Glomerular endothelial cell (primary cell): ENCODE measurements at regions not wholly inside any gene's neighbourhood (a gene's known extent, or its start where the extent isn't known, plus 50 kb on each side); places are given as distances from the start of the nearest gene placed in this dataset.
"Not testable (repeated sequence)": the region's sequence is repeated elsewhere in the genome, so short reads cannot be mapped to it uniquely, and the experiment has no call there.

Experiments
- DNase-seq: peaks from one replicate; pipeline ENCODE4 v3.0.0-alpha.2; 2011; ENCODE audit warnings: low read depth, low spot score; ENCODE audit errors: extremely low read depth

DNA sequence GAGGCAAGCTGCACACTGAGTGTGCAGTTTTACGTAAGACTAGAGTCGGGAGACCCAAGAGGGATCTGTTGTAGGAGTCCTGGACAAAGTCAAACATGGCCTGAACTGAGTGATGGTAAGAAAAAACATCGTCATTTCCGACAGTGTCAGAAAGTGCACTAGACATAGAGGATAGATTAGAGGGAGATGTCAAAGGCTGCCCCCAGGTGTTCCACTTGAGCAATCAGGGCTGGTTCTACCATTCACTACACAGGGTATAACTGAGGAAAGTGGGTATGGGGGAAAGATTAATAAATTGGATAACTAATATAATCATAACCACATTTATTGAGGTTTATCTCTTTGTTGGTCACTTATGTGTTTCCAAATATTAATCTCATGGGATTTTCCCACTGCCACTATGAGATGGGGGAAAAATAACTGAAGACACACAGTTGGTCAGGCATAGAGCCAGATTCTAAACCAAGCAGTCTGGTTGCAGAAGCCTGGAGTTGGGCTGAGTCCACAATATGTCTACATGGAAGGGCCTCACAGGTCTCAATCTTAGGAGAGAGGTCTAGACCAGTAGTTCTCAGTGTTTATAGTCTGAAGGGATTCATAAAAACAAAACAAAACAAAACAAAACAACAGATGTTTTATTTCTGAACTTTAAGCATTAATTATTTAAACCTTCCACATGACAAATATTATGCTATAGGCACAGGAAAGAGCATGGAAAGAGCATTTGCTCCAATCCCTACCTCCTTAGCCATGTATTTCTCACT is 766.5 kb downstream of the NTRK3 start:
- no peak for DNase-seq

DNA sequence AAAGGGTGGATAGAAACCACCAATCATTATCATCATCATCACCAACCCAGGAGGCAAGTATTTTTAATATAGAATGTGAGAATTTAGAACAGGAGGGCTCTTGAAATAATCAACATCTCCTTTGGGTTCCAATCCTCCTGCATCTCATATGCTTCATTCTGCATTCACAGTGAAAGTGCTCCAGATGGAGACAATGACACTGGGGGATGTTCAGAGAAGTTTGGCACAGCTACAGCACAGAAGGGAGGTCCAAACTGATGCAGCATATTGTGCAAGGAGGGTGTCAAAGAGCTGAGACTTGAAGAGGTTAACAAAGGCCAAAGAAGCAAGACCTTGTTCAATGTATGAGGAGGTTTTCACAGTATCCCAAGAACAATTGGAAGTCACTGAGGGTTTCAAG is 767.1 kb downstream of the NTRK3 start:
- DNase-seq: no peak

DNA sequence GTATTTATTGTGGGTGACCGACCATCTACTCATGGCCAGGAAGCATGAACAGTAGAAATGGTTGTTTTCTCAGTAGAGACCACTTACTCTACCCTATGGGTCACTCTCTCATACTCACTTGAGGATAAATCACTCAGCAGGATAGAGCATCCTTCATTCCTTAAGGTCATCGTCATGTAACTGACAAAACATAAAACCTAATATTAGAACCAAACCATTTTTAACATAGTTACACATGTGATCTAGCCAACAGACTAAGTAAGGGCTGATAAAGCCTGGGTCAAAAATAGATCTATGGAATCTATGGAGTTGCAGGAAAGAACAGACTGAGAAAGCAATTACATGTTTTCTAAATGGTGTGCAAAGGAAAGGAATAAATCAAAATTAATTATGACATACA is 769.1 kb downstream of the NTRK3 start:
- DNase-seq: no peak

DNA sequence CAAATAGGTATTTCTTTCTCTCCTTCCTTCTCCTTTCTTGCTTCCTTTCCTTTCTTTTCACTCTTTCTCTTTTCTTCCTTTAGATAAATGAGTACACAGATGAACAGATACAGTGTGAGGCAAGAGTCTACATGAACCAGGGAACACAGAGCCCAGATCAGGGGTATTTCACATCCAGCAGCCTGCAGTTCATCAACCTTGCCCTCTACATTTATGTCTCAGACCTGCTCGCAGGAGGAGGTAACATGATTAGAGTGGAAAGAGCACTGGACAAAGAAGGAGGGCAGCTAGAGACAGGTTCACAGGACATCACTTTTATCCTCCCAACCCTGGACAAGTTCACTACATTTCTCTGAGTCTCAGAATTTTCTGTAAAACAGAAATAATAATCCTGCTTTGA is 773.1 kb downstream of the NTRK3 start:
- no peak for DNase-seq

DNA sequence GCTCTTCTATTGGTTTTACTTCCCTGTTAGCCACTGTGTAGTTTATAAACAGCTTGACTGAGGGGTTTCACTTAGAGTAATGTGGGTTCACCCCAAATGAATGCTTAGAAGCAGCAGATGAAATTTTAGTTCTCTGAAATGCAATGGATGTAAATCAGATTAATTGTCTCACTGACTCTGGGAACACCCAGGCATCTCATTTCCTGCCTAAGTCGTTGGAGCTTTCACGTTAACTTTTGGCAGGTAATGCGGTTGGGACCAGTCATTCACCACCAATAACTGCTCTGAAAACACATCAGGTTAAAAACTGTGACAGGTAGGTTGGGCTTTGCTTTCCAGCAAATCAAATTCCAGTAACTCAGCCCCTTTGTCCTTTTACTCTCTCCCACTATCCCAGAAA is 775.4 kb downstream of the NTRK3 start:
- DNase-seq: no peak

DNA sequence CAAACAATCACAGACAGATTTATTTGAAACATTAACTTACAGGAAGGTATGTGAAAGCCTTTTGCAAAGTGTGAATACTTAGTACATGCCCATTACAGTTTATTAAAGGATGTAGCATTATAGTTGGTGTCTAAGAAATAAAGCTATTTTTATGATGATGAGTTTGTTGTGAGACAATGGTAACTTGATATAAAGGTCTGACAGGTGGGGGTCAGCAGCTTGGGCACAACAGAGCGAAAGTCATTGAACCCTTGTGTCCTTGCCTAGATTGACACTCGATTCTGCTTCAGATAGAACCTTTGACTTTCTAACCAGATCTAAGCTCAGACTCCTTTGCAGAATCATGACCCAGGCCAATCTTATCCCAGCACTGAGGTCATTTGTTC is 777.9 kb downstream of the NTRK3 start:
- no peak for DNase-seq

DNA sequence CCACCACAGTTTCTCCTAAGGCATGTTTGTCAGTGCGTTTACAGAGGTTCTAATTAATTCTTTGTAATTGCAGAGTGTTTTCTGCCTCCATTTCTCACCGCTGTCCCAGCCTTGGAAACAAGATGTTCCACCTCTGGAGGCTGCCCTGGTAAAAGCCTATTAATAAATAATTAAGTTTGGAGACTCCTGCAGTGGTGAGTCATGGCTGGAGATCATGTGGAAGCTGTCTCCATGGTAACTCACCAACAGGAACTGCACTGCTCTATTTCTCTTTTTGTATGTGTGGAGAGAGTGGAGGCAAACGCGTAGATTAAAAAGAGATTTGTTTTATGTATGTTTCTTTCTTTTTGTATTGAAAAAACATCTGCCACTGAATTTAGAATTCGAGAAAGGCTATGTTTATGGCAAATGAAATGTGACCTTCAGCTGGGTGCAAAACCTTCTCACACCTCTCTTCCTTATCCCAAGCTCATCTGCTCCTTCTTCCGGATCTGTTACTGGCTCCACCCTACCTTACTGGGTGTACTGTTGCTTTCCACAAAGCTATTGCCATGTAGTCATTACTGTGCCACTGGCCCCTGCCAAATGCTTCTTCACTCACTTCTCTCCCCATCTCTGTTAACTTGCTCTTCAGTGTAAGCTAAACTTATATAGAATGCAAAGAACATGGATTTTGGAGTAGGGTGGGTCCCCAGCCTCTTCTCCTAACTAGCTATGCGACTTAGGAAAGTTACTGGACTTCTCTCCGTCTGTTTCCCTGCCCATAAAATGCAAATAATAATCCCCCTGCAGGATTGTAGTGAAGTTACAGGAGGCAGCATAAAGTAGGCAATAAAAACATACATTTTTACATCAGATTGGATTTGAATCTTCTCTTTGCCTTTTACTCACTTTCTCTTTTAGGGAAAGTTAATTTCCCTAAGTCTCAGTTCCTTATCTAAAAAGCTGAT is 778.5 kb downstream of the NTRK3 start:
- DNase-seq: no peak

DNA sequence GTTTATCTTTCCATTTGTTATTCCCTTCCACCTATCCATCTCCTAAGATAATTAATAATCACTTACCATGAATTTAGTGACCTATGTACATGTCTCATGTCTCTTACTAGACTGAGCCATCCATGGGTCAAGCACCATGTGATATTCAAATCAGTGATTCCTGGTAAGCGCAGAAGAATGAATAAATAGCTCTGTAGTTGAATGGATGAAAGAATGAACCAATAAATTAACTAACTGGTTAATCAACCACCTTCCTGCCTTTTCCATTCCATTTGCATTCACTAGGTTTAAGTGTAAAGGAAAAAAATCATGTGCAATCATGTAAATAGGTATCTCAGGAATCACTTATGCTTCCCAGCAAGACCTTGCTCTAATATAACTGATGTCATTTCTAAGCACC is 779.5 kb downstream of the NTRK3 start:
- no peak for DNase-seq

DNA sequence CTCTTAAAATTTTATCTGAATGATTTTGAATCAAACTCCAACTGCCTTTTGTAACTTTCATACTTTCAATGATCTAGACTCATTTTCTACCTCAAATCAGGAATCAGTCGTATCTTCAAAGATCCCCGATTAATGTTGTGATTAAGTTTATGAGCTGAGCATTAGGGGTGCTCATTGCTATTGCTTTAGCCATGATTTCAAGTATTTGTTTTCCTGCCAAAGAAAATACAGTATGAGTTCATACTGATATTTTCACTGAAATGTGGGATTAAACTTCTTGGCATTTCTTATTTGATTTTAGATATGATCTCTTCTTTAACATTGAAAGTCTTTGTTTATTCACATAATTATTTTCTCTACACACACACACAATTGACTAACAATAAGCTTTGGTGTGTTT is 785.6 kb downstream of the NTRK3 start:
- no peak for DNase-seq

DNA sequence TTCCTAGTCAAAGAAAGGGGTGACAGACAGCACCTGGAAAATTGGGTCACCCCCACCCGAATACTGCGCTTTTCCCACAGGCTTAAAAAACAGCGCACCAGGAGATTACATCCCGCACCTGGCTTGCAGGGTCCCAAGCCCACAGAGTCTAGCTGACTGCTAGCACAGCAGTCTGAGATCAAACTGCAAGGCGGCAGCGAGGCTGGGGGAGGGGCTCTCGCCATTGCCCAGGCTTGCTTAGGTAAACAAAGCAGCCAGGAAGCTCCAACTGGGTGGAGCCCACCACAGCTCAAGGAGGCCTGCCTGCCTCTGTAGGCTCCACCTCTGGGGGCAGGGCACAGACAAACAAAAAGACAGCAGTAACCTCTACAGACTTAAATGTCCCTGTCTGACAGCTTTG is 792.6 kb downstream of the NTRK3 start:
- not testable (repeated sequence) for DNase-seq

DNA sequence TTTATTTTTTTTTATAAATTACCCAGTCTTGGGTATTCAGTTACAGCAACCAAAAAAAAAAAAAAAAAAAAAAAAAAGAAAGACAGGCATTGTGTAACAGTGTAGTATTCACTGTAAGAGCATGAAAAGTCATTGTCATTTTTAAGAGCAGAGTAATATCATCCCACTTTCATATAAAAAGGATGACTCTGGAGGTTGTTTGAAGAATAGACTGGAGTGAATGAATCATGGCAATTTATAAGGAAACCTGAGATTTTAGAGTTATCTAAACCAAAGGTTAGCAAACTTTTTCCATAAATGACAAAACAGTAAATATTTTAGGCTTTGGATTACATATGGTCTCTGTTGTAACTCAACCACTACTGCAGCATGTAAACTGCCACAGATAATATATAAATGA is 794.9 kb downstream of the NTRK3 start:
- DNase-seq: no peak

DNA sequence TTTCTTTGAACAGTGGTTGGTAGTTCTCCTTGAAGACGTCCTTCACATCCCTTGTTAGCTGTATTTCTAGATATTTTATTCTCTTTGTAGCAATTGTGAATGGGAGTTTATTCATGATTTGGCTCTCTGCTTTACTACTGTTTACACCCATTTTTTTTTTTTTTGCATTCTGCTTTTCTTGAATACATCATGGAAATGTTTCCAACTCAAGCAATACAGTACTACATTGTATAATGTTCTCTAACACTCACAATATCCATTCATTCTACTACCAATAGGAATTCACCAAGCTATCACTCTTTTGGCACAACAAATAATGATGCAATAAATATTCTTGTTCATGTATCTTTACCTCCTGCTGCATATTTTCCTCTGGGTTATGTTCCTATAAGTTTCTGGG is 801.7 kb downstream of the NTRK3 start:
- DNase-seq: no peak

DNA sequence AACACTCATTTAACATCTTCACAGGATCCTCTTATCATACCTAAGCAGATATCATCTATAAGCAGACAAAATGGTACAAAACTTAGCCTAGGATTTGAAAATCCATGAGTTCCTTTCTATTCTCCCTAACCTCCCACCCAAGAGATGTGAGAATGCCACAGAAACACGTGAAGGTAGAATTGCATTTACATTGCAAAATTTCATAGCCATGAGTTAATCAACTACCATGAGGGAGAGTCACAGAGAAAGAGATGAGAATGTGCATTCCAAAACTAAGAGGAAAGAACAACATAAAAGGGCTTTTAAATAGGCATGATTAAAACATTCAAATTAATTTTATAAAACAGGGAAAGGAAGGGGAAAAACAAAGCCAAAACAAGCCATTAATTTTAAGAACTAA is 806.2 kb downstream of the NTRK3 start:
- no peak for DNase-seq

DNA sequence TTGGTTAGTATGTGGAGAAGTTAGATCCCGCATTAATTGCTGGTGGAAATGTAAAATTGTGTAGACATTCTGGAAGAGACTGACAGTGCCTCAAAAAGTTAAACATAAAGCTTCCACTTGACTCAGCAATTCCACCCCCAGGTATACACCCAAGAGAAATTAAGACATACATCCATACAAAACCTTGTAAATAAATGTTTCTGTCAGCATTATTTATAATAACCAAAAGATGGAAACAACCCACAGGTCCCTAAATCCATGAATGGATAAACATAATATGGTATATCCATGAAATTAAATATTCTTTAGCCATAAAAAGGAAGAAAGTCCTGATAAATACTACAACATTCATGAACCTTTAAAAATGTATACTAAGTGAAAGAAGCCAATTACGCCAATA is 817.4 kb downstream of the NTRK3 start:
- no peak for DNase-seq

DNA sequence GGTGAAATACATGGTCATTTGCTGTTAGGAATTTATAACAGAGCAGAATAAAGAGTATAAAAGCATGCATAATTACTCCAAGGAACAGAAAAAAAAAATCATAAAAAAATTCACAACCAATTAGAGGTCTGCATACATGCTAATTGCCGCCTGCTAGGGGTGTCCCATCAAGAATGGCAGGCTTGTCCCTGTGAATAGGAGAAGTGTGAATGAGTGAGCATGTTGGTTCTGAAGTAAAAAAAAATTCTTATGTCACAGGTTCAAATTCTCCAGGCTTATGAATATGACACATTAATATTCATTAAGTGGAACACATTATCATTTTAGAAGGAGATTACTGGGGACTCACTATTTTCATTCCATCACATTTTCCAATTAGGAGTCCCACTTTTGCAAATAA is 822.7 kb downstream of the NTRK3 start:
- DNase-seq: no peak

DNA sequence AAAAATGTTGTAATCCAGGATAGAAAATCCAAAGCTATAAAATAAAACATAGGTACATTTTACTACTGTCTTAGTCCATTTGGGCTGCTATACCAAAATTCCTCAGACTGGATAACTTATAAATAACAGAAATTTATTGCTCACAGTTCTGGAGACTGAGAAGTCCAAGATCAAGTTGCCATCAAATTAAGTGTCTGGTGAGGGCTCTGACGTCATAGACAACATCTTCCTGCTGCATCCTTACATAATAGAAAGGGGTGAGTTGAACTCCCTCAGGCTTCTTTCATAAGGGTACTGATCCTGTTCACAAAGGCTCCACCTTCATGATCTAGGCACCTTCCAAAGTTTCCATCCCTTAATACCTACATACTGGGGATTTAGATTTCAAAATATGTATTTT is 826.8 kb downstream of the NTRK3 start:
- no peak for DNase-seq

DNA sequence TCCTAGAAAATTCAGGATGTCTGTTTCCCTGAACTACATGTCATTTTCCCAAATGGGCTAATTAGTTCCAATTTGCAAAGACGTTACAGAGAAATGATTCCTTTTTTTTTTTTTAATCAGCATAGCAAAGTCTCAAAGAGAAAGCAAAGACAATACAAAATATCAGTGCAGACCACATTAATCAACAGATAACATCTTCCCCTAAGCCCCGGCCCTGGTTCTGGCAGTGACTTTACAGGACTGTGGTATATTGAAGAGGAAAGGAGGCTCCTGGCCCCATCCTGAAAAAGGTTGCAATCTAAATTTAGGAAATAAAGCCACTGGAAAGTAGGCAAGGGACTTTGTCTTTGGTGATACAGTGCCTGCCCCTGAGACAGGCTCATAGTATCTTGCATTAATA is 836.5 kb downstream of the NTRK3 start:
- DNase-seq: no peak

DNA sequence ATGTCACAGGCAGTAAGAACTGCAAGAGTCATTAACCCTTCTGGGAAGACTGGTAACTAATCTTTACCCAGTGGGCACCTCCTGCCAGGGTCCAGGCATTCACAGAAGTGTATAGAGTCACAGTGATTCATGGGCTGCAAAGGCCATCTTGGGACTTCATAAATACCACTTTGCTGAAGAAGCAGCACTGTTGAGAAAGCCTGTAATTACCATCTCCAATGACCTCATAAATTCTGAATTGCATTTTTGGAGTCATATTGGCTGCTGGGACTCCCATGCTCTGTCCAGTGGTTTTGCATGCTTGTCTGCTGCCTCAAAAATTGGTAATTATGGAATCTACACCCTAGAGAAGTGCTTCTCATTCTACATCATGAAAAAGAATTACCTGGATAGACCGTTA is 837.2 kb downstream of the NTRK3 start:
- DNase-seq: no peak

DNA sequence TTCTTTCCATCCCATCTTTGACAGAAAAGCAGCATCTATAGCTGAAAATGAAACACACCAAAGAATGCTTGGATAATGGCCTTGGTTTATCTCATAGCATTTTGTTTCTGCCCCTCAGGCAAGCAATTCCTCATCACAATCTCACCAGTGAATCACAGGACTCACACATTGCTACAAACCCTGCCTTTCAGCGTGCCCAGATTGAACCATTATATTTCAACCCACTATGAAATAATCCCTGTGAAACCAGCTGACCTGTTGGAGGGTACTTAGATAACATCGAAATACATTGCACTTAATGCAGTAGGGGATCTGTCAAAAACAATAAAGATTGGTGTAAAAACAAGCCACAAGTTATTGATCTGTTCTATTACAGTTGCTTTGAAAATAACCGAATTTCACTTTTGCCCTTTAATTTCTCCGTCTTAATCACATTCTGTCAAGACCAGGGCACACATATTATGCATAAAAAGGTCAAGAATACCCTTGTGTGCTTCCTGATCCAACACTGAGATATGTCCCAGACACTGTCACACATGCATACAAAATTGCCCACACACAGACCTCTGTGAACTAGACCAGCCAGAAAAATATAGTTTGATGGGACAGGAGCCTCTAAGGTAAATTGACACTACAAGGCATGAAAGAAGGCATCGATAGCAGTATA is 839.8 kb downstream of the NTRK3 start:
- DNase-seq: no peak

DNA sequence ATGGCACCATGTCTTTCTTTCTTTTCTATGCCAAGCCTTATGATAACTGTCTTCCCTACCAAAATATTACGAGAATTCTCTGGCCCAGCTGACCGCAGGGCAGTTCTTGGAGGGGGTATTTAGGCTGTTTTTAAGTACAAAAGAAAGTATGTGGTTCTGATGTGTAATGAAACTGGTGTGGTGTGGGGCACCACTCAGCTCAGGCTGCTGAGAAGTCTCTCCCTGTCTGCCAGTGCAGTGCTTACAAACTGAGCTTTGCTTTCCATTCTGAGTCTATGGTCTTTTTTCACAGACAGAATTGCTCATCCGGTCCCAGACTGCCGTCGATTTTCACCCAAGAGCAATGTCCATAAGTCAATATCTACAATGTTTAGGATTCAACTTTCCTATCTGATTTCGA is 847.6 kb downstream of the NTRK3 start:
- DNase-seq: no peak

DNA sequence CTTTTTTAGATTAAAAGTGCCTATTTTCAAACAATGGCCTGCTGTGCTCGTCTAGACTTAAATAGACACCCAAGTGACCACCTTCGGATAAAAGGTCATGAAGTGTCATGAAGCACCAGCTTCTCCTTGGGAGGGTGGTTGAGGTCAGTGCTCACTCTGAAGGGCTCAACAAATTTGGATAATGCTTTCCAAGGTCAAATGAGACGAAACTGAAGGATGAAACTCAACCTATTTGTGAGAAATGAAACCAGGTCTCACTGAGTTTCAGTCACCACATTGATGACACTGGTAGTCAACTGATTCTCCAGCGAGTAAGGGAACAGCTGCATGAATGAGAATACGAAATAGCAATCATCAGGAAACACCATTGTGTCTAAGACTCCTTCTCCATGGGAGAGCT is 852.6 kb downstream of the NTRK3 start:
- no peak for DNase-seq

DNA sequence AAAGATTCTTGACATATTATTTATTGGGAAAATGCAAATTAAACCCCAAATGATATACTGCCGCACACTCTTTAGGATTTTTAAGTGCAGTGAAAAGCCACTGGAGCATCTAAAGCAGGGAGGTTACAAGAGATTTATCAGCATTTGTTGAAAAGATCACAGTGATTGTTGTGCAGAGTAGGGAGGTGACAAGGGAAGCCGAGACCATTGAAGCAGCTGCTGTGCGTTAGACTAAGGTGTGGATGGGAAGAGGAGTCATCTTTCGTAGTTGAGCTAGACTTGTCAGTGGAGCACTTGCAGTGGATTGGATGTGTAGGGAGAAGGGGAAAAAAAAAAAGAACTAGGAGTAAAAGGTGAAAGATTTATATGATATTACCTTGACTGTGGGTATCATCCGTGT is 854.6 kb downstream of the NTRK3 start:
- DNase-seq: no peak
